T-helper 1 cell treated with Interleukin-12 subunit alpha and Interleukin-12 subunit beta and Interleukin-4 antibody, amounts not matched to agents 30 μg/mL and 1 μg/mL, for 36 hours (primary cell): ENCODE measurements at regions not wholly inside any gene's neighbourhood (a gene's known extent, or its start where the extent isn't known, plus 50 kb on each side); places are given as distances from the start of the nearest gene placed in this dataset.
"Not testable (repeated sequence)": the region's sequence is repeated elsewhere in the genome, so short reads cannot be mapped to it uniquely, and the experiment has no call there.

Experiments used
- H3K27ac Mint-ChIP-seq: one replicate; pipeline ENCODE4 v1.8.0; 2021; ENCODE audit warnings: mild to moderate bottlenecking, mixed read lengths
- H3K27me3 Mint-ChIP-seq: one replicate; pipeline ENCODE4 v1.8.0; 2021; ENCODE audit warnings: low read depth, mixed read lengths
- H3K36me3 Mint-ChIP-seq: one replicate; pipeline ENCODE4 v1.8.0; 2021; ENCODE audit warnings: low read depth, mixed read lengths
- H3K4me1 Mint-ChIP-seq: one replicate; pipeline ENCODE4 v1.8.0; 2021; ENCODE audit warnings: low read depth, mixed read lengths
- H3K4me3 Mint-ChIP-seq: one replicate; pipeline ENCODE4 v1.8.0; 2021; ENCODE audit warnings: mild to moderate bottlenecking, moderate library complexity, mixed read lengths
- H3K9me3 Mint-ChIP-seq: one replicate; pipeline ENCODE4 v1.8.0; 2021; ENCODE audit warnings: mixed read lengths

DNA sequence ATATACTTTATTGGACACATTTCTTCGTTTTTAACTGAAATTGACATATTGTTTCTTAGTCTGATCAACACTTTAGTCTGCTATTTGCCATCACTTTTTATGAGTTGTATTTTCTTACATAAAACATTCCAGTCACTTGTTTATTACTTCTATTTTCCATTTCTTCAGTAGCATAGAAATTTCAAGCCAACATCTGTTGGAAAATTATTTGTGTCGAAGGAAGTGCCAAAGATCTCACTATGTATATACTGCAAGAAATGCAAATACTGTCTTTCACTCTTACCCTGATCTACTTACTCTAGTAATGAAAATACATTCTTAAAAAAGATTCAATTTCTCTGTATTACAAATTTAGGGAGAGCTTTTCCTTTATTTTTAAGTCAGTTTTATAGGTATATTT lies 105.9 kb downstream of the SLC17A6 start:
- Mint-ChIP-seq H3K4me3 (no peak overlapping the region), H3K27me3 (no peaks in the 10 kb centered on the region), H3K4me1 (no peaks in the 10 kb centered on the region), H3K27ac (no peak overlapping the region), H3K36me3 (no peaks in the 10 kb centered on the region), H3K9me3 (no peaks in the 10 kb centered on the region)

DNA sequence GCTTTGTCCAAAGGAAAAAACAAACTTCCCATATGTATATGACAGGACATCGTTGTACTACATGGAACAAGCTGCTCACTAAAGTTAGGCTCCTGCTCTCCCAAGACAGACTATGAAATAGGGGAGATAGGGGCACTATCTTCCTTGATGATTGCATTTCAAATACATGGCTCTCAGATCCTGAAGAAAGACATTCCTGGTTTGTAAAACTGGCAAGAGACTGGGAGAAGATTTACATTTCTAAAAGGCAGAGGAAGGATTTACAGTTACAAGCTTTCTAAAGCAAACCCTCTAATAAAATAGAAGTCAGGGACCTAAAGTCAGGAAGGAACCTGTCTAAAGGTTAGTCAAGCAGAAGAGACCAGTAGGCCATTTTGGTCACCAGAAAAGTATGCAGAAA lies 103.7 kb downstream of the SLC17A6 start:
- H3K9me3 Mint-ChIP-seq, result no peaks in the 10 kb centered on the region
- no peaks in the 10 kb centered on the region for H3K27me3 Mint-ChIP-seq
- H3K36me3 Mint-ChIP-seq, result no peaks in the 10 kb centered on the region
- H3K4me1 Mint-ChIP-seq, result no peaks in the 10 kb centered on the region
- H3K27ac Mint-ChIP-seq, result no peak overlapping the region
- H3K4me3 Mint-ChIP-seq, result no peak overlapping the region

DNA sequence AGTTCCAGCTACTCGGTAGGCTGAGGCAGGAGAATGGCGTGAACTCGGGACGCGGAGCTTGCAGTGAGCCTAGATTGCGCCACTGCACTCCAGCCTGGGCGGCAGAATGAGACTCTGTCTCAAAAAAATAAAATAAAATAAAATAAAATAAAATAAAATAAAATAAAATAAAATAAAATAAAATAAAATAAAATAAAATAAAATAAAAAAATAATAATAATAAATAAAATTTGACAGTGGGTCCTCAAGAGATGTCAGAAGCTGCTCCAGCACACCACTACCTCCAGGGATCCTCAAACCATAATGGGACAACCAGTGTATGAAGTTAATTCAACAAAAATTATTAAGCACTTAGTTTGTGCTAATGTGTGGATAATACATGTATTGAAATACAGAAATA lies 97.4 kb downstream of the SLC17A6 start:
- H3K4me1 Mint-ChIP-seq, H3K9me3 Mint-ChIP-seq, H3K4me3 Mint-ChIP-seq, H3K27ac Mint-ChIP-seq, H3K36me3 Mint-ChIP-seq: not testable (repeated sequence)
- peaks cover 20% of the 10 kb centered on the region for H3K27me3 Mint-ChIP-seq

DNA sequence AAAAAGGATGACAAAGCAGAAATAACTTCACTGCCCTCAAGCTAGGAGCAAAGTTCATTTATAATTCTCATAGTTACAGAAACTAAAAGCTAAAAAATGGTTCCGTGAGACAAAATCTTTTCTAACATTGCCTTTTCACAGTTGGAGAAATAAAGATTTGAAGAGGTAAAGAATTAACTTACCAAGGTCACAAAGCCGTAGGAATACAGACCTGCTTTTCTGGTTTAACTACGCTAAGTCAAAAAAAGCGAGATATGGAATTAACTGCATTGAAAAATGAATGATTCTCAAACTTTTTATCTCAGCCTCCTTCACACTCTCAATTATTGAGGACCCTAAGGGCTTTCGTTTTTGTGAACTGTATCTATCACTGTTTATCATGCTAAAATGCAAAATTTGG lies 95.3 kb downstream of the SLC17A6 start:
- Mint-ChIP-seq H3K9me3 (no peaks in the 10 kb centered on the region), H3K27me3 (peaks cover 20% of the 10 kb centered on the region), H3K4me1 (peaks cover 8% of the 10 kb centered on the region), H3K4me3 (no peak overlapping the region), H3K27ac (no peak overlapping the region), H3K36me3 (no peaks in the 10 kb centered on the region)

DNA sequence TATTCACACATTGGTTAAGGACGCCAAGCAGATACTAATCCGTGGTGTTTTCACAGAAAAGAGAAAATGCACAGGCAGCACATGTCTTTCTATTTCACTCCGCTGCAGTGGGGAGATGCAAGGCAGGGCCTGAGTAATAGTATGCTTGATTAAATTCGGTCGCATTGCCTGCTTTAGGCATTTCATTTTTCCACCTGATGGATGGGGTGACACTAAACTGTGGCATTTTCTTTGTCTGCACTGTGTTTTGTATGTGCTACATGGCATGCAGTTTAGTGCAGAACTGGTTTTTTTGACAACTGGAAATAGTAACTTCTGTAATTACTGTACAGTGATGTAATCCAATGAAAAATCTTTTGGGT lies 94.9 kb downstream of the SLC17A6 start:
- H3K9me3 Mint-ChIP-seq, result no peaks in the 10 kb centered on the region
- H3K4me3 Mint-ChIP-seq, result peak overlapping the region; percentile 17
- no peaks in the 10 kb centered on the region for H3K36me3 Mint-ChIP-seq
- H3K27ac Mint-ChIP-seq, result no peak overlapping the region
- peaks cover 8% of the 10 kb centered on the region for H3K4me1 Mint-ChIP-seq
- peaks cover 20% of the 10 kb centered on the region for H3K27me3 Mint-ChIP-seq

DNA sequence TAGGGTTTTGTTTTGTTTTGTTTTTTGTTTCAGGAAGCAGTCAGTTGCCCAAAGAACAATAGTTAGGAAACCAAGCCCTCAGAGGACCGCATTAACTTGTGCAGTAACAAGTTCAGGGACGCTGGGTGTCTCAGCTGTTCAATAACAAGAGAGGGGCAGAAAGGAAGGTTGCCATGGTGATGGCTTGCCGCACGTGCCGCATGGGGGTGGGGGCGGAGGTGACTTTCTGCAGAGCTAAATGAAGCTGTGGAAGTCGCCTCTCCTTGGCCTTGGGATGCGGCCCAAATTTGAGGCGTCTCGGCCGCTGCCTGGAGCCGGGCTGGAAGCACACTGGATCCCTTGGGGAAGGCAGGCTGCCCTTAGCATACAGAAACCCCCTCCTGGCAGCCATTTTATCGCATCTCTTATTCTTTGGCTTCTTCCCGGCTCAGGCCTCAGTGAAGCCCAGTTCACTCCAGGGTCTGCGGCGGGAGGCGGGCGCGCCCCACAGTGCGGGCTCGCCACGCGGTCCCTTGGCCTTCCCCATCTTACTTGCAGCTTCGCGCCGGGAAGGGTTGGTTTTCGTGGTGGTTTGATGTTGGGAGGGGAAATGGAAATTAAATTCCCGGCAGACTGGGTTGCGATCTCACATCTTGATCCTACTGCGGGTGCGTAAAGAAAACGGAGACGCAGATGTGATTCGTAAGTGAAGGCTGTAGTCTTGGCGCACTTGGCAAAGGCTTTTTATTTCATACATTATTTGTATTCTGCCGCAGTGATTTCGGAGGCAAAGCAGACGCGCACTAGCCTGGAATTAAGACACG lies 94.3 kb downstream of the SLC17A6 start:
- Mint-ChIP-seq H3K4me3 (peak overlapping the region; percentile 46), H3K27me3 (peaks cover 20% of the 10 kb centered on the region), H3K4me1 (peaks cover 8% of the 10 kb centered on the region), H3K9me3 (no peaks in the 10 kb centered on the region), H3K27ac (no peak overlapping the region), H3K36me3 (no peaks in the 10 kb centered on the region)

DNA sequence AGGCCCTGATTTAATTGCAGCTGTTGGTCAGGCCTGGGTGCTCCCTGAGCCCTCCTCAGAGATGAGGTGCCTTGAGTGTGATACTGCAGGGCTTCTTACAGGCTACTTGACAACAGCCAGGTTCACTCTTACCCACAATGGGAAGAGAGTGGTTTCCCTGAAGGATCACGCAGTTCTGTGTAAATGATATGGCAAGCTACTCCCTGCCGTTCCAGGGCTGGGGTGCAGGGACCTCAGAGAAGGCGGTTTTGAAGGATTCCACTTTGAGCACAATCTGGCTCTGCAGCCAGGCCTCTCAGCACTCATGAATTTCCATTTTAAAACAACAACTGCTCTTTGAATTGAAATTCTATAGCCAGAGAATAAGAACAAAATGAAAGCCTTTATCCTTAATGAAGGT lies 92.9 kb downstream of the SLC17A6 start:
- Mint-ChIP-seq H3K36me3 (no peaks in the 10 kb centered on the region), H3K27ac (no peak overlapping the region), H3K27me3 (peaks cover 20% of the 10 kb centered on the region), H3K4me1 (peaks cover 8% of the 10 kb centered on the region), H3K4me3 (no peak overlapping the region), H3K9me3 (no peaks in the 10 kb centered on the region)

DNA sequence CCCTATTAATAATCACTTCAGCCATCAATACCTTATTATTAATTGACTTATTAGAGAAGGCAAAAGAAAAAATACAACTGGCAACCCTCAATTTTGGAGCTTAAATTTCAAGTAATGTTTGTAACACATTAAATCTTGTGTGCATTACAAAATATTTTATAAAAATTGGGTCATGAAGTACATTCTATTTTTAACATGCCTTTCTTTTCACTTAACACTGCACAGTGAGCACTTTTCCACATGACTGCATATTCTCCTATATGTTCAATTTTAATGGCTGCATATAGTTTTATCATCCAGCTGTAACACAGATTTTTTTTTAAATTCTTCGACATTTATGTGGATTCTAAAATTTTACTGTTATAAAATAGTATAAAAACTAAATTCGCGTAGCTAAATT lies 92.5 kb downstream of the SLC17A6 start:
- no peaks in the 10 kb centered on the region for H3K36me3 Mint-ChIP-seq

DNA sequence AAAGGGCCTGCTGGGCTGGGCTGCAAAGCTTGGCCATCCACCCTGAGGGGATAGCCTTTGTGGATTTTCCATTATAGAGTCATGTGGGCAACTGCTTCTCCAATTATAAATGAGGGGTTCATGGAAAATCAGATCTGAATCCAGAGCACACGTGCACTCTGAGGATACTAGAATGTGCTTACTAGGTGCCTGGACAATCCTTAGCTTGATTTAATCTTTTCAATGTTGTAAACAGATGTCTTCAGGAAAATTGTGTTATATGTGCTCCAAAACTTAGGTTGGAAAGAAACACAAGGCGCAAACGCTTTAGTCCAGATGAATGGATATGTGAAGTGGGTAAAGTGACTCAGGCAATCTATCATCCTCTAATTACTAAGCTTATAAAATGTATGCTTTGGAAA lies 92.0 kb downstream of the SLC17A6 start:
- Mint-ChIP-seq H3K36me3 (no peaks in the 10 kb centered on the region), H3K27ac (no peak overlapping the region), H3K4me3 (no peak overlapping the region), H3K27me3 (peaks cover 20% of the 10 kb centered on the region), H3K4me1 (peaks cover 8% of the 10 kb centered on the region), H3K9me3 (no peaks in the 10 kb centered on the region)

More for the DNA sequence above, 92.5 kb downstream of the SLC17A6 start:
- Mint-ChIP-seq H3K9me3 (no peaks in the 10 kb centered on the region), H3K27ac (no peak overlapping the region), H3K4me1 (peaks cover 8% of the 10 kb centered on the region), H3K27me3 (peaks cover 20% of the 10 kb centered on the region), H3K4me3 (no peak overlapping the region)
